Gastroesophageal sphincter (tissue), 3 donors: ENCODE measurements at regions not wholly inside any gene's neighbourhood (a gene's known extent, or its start where the extent isn't known, plus 50 kb on each side); places are given as distances from the start of the nearest gene placed in this dataset.

Source experiments
- POLR2A ChIP-seq, 2 donors: fragments of 450-650 bp; IDR thresholded peaks; one replicate each; pipeline ENCODE4 v1.6.1; 2017; ENCODE audit warnings: antibody characterized with exemption in 2 of 2, mild to moderate bottlenecking in 2 of 2, moderate library complexity in 1 of 2
- TF ChIP-seq, protein P1 (sequence below), 4 experiments: fragments of 200-600 bp in 2 of 4; fragments of 450-650 bp in 2 of 4; sonication (generic) in 1 of 4; IDR thresholded peaks; one replicate each; pipeline ENCODE4 v1.5.1; 2017 to 2019; ENCODE audit warnings: antibody characterized with exemption in 4 of 4, mild to moderate bottlenecking in 2 of 4, moderate library complexity in 2 of 4

- TF ChIP-seq POLR2A (IDR thresholded peaks at IDR 0.05) = no peak
- TF ChIP-seq, protein P1, sequence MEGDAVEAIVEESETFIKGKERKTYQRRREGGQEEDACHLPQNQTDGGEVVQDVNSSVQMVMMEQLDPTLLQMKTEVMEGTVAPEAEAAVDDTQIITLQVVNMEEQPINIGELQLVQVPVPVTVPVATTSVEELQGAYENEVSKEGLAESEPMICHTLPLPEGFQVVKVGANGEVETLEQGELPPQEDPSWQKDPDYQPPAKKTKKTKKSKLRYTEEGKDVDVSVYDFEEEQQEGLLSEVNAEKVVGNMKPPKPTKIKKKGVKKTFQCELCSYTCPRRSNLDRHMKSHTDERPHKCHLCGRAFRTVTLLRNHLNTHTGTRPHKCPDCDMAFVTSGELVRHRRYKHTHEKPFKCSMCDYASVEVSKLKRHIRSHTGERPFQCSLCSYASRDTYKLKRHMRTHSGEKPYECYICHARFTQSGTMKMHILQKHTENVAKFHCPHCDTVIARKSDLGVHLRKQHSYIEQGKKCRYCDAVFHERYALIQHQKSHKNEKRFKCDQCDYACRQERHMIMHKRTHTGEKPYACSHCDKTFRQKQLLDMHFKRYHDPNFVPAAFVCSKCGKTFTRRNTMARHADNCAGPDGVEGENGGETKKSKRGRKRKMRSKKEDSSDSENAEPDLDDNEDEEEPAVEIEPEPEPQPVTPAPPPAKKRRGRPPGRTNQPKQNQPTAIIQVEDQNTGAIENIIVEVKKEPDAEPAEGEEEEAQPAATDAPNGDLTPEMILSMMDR (IDR thresholded peaks at IDR 0.05) = no peak
Observed at GRCh38 chr11:10993186-10993585, 135.3 kb upstream of the ZBED5 start.
